Left lung (tissue), 4 donors: ENCODE measurements at regions not wholly inside any gene's neighbourhood (a gene's known extent, or its start where the extent isn't known, plus 50 kb on each side); places are given as distances from the start of the nearest gene placed in this dataset.

Experiments used
- ATAC-seq: fragments of 200-7000 bp; cut with Tn5 transposase; one replicate; pipeline ENCODE4 v1.9.1; 2020; ENCODE audit warnings: moderate library complexity
- DNase-seq, 4 donors: peaks; one replicate each; pipeline ENCODE4 v3.0.0-alpha.2; 2013 to 2020
- H3K27ac ChIP-seq, 2 donors: fragments of 200-600 bp; sonication (generic) in 1 of 2; one replicate each; pipeline versions ENCODE4 v1.5.0 to v1.8.0; 2020 to 2021
- H3K27me3 ChIP-seq, 2 donors: fragments of 200-600 bp; sonication (generic) in 1 of 2; one replicate each; pipeline versions ENCODE4 v1.5.0 to v1.8.0; 2020 to 2021
- H3K36me3 ChIP-seq, 2 donors: fragments of 200-600 bp; sonication (generic) in 1 of 2; one replicate each; pipeline versions ENCODE4 v1.5.0 to v1.8.0; 2020 to 2021
- H3K4me1 ChIP-seq, 2 donors: fragments of 200-600 bp; one replicate each; pipeline ENCODE4 v1.8.0; 2021
- H3K4me3 ChIP-seq, 2 donors: fragments of 200-600 bp; sonication (generic) in 1 of 2; one replicate each; pipeline versions ENCODE4 v1.5.0 to v1.8.0; 2020 to 2021; ENCODE audit warnings: mild to moderate bottlenecking in 1 of 2
- H3K9me3 ChIP-seq, 2 donors: fragments of 200-600 bp; sonication (generic) in 1 of 2; one replicate each; pipeline versions ENCODE4 v1.5.0 to v1.8.0; 2020 to 2021
- CTCF ChIP-seq, 2 donors: fragments of 200-600 bp; sonication (generic) in 1 of 2; IDR thresholded peaks; one replicate each; pipeline versions ENCODE4 v1.5.0 to v1.8.0; 2021; ENCODE audit warnings: antibody characterized with exemption in 2 of 2
- intact Hi-C, 2 donors: fragments of 100-400 bp; cut with DNase I; formaldehyde crosslinking; loops; one replicate each; pipeline versions ENCODE4 v1.11.2 to v1.14.2; 2022
- donor health status: DM: no; HTN: yes; CAD: no.
- donor health status: DM: no; HTN: no; CAD: no.

- Histone ChIP-seq H3K9me3 (no peaks in the 10 kb centered on the region), H3K4me3 (no peak overlapping the region), H3K27ac (no peak overlapping the region), H3K36me3 (no peaks in the 10 kb centered on the region), H3K27me3 (no peaks in the 10 kb centered on the region), H3K4me1 (no peaks in the 10 kb centered on the region)
- ATAC-seq (no peak), DNase-seq (no peak)
- intact Hi-C loops = no loop called here
- no peak for TF ChIP-seq CTCF (IDR thresholded peaks at IDR 0.05)
Measured at GRCh38 chr14:45621731-45622130, 368.7 kb upstream of the MIS18BP1 start.

- no peak for DNase-seq
- Histone ChIP-seq H3K4me1 (no peaks in the 10 kb centered on the region), H3K27me3 (no peaks in the 10 kb centered on the region), H3K27ac (no peak overlapping the region), H3K36me3 (no peaks in the 10 kb centered on the region), H3K9me3 (no peaks in the 10 kb centered on the region), H3K4me3 (no peak overlapping the region)
- ATAC-seq = no peak
- no peak for TF ChIP-seq CTCF (IDR thresholded peaks at IDR 0.05)
- intact Hi-C loops = no loop called here
Measured at GRCh38 chr14:45619831-45620230, 366.8 kb upstream of the MIS18BP1 start.

GRCh38 chr14:45610318-45610717 lies 357.3 kb upstream of the MIS18BP1 start:
- ATAC-seq (peak; percentile 62), DNase-seq (peak in 1 of 4 donors; percentile 11)
- TF ChIP-seq CTCF (IDR thresholded peaks at IDR 0.05) = peak in 1 of 2 donors; percentile 26
- H3K27ac ChIP-seq = no peak overlapping the region
- H3K36me3 ChIP-seq = no peaks in the 10 kb centered on the region
- no peaks in the 10 kb centered on the region for H3K9me3 ChIP-seq
- no peak overlapping the region for H3K4me3 ChIP-seq
- intact Hi-C loops = no loop called here
- H3K4me1 ChIP-seq = no peaks in the 10 kb centered on the region
- no peaks in the 10 kb centered on the region for H3K27me3 ChIP-seq

- Histone ChIP-seq H3K27ac (no peak overlapping the region), H3K27me3 (no peaks in the 10 kb centered on the region), H3K9me3 (peaks cover 0 to 49% of the 10 kb centered on the region in 2 donors), H3K4me3 (no peak overlapping the region), H3K36me3 (no peaks in the 10 kb centered on the region), H3K4me1 (no peaks in the 10 kb centered on the region)
- ATAC-seq (no peak), DNase-seq (no peak)
- no peak for TF ChIP-seq CTCF (IDR thresholded peaks at IDR 0.05)
- intact Hi-C loops = no loop called here
Measured at GRCh38 chr14:45587142-45587541, 334.1 kb upstream of the MIS18BP1 start.

- peak in 1 of 4 donors; percentile 29 for DNase-seq
- no peak for ATAC-seq
- TF ChIP-seq CTCF (IDR thresholded peaks at IDR 0.05) = no peak
Measured at GRCh38 chr14:45559626-45560025, 306.6 kb upstream of the MIS18BP1 start.

More at GRCh38 chr14:45559626-45560025, 306.6 kb upstream of the MIS18BP1 start:
- Histone ChIP-seq H3K4me1 (no peaks in the 10 kb centered on the region), H3K4me3 (no peak overlapping the region), H3K27me3 (no peaks in the 10 kb centered on the region), H3K9me3 (no peaks in the 10 kb centered on the region), H3K27ac (no peak overlapping the region), H3K36me3 (no peaks in the 10 kb centered on the region)
- intact Hi-C loops = no loop called here
